ENCODE measurements at regions not wholly inside any gene's neighbourhood (a gene's known extent, or its start where the extent isn't known, plus 50 kb on each side); places are given as distances from the start of the nearest gene placed in this dataset.
"Not testable (repeated sequence)": the region's sequence is repeated elsewhere in the genome, so short reads cannot be mapped to it uniquely, and the experiment has no call there.

GRCh38 chr3:153423820-153424219 lies 261.8 kb downstream of the RAP2B start:
- H3K27me3 ChIP-seq (ENCODE audit: low read depth, low read length); H3K4me3 ChIP-seq (ENCODE audit: low read depth in 1 of 2, low read length in 2 of 2); H3K27ac ChIP-seq (ENCODE audit: low read length); H3K4me1 ChIP-seq (ENCODE audit: control insufficient read depth in 1 of 2, insufficient read depth in 2 of 2, low read length in 2 of 2); H3K36me3 ChIP-seq (ENCODE audit: control insufficient read depth in 1 of 2, insufficient read depth in 2 of 2, low read length in 2 of 2): not testable (repeated sequence)
- H3K9me3 ChIP-seq (ENCODE audit: control insufficient read depth in 1 of 2, low read length in 2 of 2): peaks cover 0 to 40% of the 10 kb centered on the region in 2 donors

- H3K27ac ChIP-seq (ENCODE audit: low read length): no peak overlapping the region
- no peak overlapping the region for H3K4me3 ChIP-seq (ENCODE audit: low read depth in 1 of 2, low read length in 2 of 2)
- H3K27me3 ChIP-seq (ENCODE audit: low read depth, low read length): no peaks in the 10 kb centered on the region
- H3K4me1 ChIP-seq (ENCODE audit: control insufficient read depth in 1 of 2, insufficient read depth in 2 of 2, low read length in 2 of 2): no peaks in the 10 kb centered on the region
- H3K9me3 ChIP-seq (ENCODE audit: control insufficient read depth in 1 of 2, low read length in 2 of 2): peaks cover 0 to 24% of the 10 kb centered on the region in 2 donors
- no peaks in the 10 kb centered on the region for H3K36me3 ChIP-seq (ENCODE audit: control insufficient read depth in 1 of 2, insufficient read depth in 2 of 2, low read length in 2 of 2)
These were observed 264.3 kb downstream of the RAP2B start for GRCh38 chr3:153426344-153426743.

DNA sequence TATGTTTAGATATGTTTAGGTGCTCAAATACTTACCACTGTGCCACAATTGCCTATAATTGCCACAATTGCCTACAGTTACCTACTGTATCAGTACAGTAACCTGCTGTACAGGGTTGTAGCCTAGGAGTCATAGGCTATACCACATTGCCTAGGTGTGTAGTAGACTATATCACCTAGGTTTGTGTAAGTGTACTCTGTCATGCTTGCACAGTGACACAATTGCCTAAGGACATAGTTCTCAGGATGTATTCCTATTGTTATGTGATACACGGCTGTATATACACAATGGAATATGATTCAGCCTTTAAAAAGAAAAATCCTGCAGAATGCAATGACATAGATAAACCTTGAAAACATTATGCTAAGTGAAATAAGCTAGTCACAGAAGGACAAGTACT lies 264.8 kb downstream of the RAP2B start:
- Histone ChIP-seq H3K36me3 (ENCODE audit: control insufficient read depth in 1 of 2, insufficient read depth in 2 of 2, low read length in 2 of 2) (no peaks in the 10 kb centered on the region), H3K4me1 (ENCODE audit: control insufficient read depth in 1 of 2, insufficient read depth in 2 of 2, low read length in 2 of 2) (no peaks in the 10 kb centered on the region), H3K27me3 (ENCODE audit: low read depth, low read length) (no peaks in the 10 kb centered on the region), H3K27ac (ENCODE audit: low read length) (no peak overlapping the region), H3K4me3 (ENCODE audit: low read depth in 1 of 2, low read length in 2 of 2) (no peak overlapping the region), H3K9me3 (ENCODE audit: control insufficient read depth in 1 of 2, low read length in 2 of 2) (peaks cover 0 to 21% of the 10 kb centered on the region in 2 donors)

DNA sequence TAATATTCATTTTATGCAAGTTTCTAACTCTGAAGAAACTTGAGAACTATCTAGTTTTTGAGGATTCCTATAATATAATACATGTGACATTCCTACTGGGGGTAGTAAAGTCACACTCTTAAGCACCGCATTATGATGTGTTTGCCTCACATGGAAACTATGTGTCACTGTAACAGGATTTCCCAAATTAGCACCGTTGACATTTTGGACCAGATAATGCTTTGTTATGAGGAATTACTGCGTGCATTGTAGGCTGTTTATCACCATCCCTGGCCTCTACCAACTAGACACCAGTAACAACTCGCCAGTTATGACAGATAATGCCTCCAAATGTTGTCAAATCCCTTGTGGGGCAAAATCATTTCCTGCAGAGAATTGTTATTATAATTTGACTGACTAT lies 267.8 kb downstream of the RAP2B start:
- Histone ChIP-seq H3K27ac (ENCODE audit: low read length) (no peak overlapping the region), H3K27me3 (ENCODE audit: low read depth, low read length) (no peaks in the 10 kb centered on the region), H3K9me3 (ENCODE audit: control insufficient read depth in 1 of 2, low read length in 2 of 2) (peaks cover 0 to 2% of the 10 kb centered on the region in 2 donors), H3K4me1 (ENCODE audit: control insufficient read depth in 1 of 2, insufficient read depth in 2 of 2, low read length in 2 of 2) (no peaks in the 10 kb centered on the region), H3K4me3 (ENCODE audit: low read depth in 1 of 2, low read length in 2 of 2) (no peak overlapping the region), H3K36me3 (ENCODE audit: control insufficient read depth in 1 of 2, insufficient read depth in 2 of 2, low read length in 2 of 2) (no peaks in the 10 kb centered on the region)

DNA sequence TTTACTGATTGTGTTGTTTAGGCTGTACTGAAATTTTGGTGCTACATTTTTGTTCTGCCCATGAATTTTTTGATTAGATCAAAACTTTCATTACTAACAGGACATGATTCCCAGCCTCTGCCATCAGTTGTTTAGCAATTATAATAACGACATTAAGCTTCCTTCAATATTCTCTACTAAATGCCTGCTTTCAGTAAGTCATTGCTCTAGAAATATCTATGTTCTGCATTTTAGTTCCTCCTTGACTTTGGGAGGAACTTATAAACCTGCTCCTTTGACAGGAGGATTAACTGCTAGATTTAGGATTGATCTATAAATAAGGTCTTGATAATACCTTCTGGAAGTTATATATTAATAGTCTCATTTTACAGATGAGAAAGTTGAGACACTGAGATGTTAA lies 269.1 kb downstream of the RAP2B start:
- Histone ChIP-seq H3K36me3 (ENCODE audit: control insufficient read depth in 1 of 2, insufficient read depth in 2 of 2, low read length in 2 of 2) (no peaks in the 10 kb centered on the region), H3K9me3 (ENCODE audit: control insufficient read depth in 1 of 2, low read length in 2 of 2) (peaks cover 0 to 2% of the 10 kb centered on the region in 2 donors), H3K4me3 (ENCODE audit: low read depth in 1 of 2, low read length in 2 of 2) (no peak overlapping the region), H3K27me3 (ENCODE audit: low read depth, low read length) (no peaks in the 10 kb centered on the region), H3K4me1 (ENCODE audit: control insufficient read depth in 1 of 2, insufficient read depth in 2 of 2, low read length in 2 of 2) (no peaks in the 10 kb centered on the region), H3K27ac (ENCODE audit: low read length) (no peak overlapping the region)

DNA sequence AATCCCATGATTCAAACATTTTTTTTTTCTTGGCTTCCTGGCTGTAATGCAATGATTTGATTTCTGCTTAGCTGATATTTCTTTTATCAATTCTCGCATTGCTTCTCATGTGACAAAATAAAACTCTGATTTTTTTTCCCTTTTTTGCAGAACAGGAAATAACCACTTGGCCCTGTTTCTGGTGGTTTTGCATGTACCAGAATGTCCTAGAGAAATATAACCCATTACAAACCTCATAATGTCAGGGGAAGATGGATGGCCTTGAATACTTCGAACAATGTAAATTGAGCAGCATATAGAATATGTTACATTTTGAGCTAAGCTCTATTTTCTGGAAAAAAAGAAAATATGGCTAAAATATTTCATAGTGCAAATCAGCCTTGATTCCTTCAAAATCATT lies 275.6 kb downstream of the RAP2B start:
- H3K9me3 ChIP-seq (ENCODE audit: control insufficient read depth in 1 of 2, low read length in 2 of 2): no peaks in the 10 kb centered on the region
- no peak overlapping the region for H3K4me3 ChIP-seq (ENCODE audit: low read depth in 1 of 2, low read length in 2 of 2)
- no peaks in the 10 kb centered on the region for H3K27me3 ChIP-seq (ENCODE audit: low read depth, low read length)
- H3K36me3 ChIP-seq (ENCODE audit: control insufficient read depth in 1 of 2, insufficient read depth in 2 of 2, low read length in 2 of 2): no peaks in the 10 kb centered on the region
- no peak overlapping the region for H3K27ac ChIP-seq (ENCODE audit: low read length)
- no peaks in the 10 kb centered on the region for H3K4me1 ChIP-seq (ENCODE audit: control insufficient read depth in 1 of 2, insufficient read depth in 2 of 2, low read length in 2 of 2)

DNA sequence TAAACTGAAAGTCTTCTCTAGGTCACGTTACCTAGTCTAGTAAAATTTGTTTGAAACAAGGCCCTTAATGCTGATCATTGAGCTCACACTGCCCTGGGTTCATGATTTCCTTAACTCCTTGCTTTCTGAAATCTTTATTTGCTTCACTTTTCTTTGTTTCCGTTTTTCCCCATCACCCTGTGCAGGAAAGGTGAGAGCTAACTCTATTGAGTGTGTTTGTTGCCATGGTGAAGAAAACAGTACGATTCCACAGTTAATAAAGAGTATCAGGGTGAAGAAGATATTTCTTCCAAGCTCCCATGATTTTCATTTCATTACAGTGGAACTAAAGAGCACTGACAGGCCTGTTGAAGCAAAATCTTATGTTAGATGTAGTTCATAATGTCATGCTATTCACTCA lies 276.2 kb downstream of the RAP2B start:
- H3K36me3 ChIP-seq (ENCODE audit: control insufficient read depth in 1 of 2, insufficient read depth in 2 of 2, low read length in 2 of 2): no peaks in the 10 kb centered on the region
- no peak overlapping the region for H3K27ac ChIP-seq (ENCODE audit: low read length)
- no peaks in the 10 kb centered on the region for H3K4me1 ChIP-seq (ENCODE audit: control insufficient read depth in 1 of 2, insufficient read depth in 2 of 2, low read length in 2 of 2)
- no peak overlapping the region for H3K4me3 ChIP-seq (ENCODE audit: low read depth in 1 of 2, low read length in 2 of 2)
- H3K27me3 ChIP-seq (ENCODE audit: low read depth, low read length): no peaks in the 10 kb centered on the region
- no peaks in the 10 kb centered on the region for H3K9me3 ChIP-seq (ENCODE audit: control insufficient read depth in 1 of 2, low read length in 2 of 2)

DNA sequence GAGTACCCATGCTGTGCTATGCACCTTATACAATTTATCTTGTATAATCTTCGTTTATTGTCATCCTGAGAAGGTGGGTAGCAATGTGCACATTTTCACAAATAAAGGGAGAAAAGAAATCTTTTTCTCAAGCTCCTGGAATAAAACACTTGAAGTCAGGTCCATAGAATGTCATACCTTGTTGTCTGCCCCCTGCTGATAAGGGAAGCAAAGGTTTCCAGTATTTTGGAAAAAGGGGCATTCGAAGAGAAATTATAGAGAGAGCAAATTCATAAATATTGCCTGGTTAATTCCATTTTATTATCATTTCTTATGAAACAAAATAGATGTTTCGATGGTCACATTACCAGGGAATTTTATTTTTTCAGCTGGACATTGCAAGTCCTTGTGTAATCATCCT lies 277.8 kb downstream of the RAP2B start:
- Histone ChIP-seq H3K27ac (ENCODE audit: low read length) (no peak overlapping the region), H3K4me3 (ENCODE audit: low read depth in 1 of 2, low read length in 2 of 2) (no peak overlapping the region), H3K9me3 (ENCODE audit: control insufficient read depth in 1 of 2, low read length in 2 of 2) (no peaks in the 10 kb centered on the region), H3K36me3 (ENCODE audit: control insufficient read depth in 1 of 2, insufficient read depth in 2 of 2, low read length in 2 of 2) (no peaks in the 10 kb centered on the region), H3K4me1 (ENCODE audit: control insufficient read depth in 1 of 2, insufficient read depth in 2 of 2, low read length in 2 of 2) (no peaks in the 10 kb centered on the region), H3K27me3 (ENCODE audit: low read depth, low read length) (no peaks in the 10 kb centered on the region)

- Histone ChIP-seq H3K36me3 (ENCODE audit: control insufficient read depth in 1 of 2, insufficient read depth in 2 of 2, low read length in 2 of 2) (no peaks in the 10 kb centered on the region), H3K27me3 (ENCODE audit: low read depth, low read length) (no peaks in the 10 kb centered on the region), H3K9me3 (ENCODE audit: control insufficient read depth in 1 of 2, low read length in 2 of 2) (no peaks in the 10 kb centered on the region), H3K4me3 (ENCODE audit: low read depth in 1 of 2, low read length in 2 of 2) (no peak overlapping the region), H3K27ac (ENCODE audit: low read length) (no peak overlapping the region), H3K4me1 (ENCODE audit: control insufficient read depth in 1 of 2, insufficient read depth in 2 of 2, low read length in 2 of 2) (no peaks in the 10 kb centered on the region)
These were observed 278.3 kb downstream of the RAP2B start for GRCh38 chr3:153440311-153440710.

- Histone ChIP-seq H3K4me1 (ENCODE audit: control insufficient read depth in 1 of 2, insufficient read depth in 2 of 2, low read length in 2 of 2) (no peaks in the 10 kb centered on the region), H3K36me3 (ENCODE audit: control insufficient read depth in 1 of 2, insufficient read depth in 2 of 2, low read length in 2 of 2) (no peaks in the 10 kb centered on the region), H3K27ac (ENCODE audit: low read length) (no peak overlapping the region)
These were observed 280.4 kb downstream of the RAP2B start for GRCh38 chr3:153442386-153442785.

GRCh38 chr3:153442799-153443487 lies 280.9 kb downstream of the RAP2B start:
- Histone ChIP-seq H3K27me3 (ENCODE audit: low read depth, low read length) (no peaks in the 10 kb centered on the region), H3K27ac (ENCODE audit: low read length) (no peak overlapping the region), H3K4me3 (ENCODE audit: low read depth in 1 of 2, low read length in 2 of 2) (no peak overlapping the region), H3K36me3 (ENCODE audit: control insufficient read depth in 1 of 2, insufficient read depth in 2 of 2, low read length in 2 of 2) (no peaks in the 10 kb centered on the region), H3K4me1 (ENCODE audit: control insufficient read depth in 1 of 2, insufficient read depth in 2 of 2, low read length in 2 of 2) (no peaks in the 10 kb centered on the region), H3K9me3 (ENCODE audit: control insufficient read depth in 1 of 2, low read length in 2 of 2) (no peaks in the 10 kb centered on the region)

More at GRCh38 chr3:153442386-153442785, 280.4 kb downstream of the RAP2B start:
- H3K9me3 ChIP-seq (ENCODE audit: control insufficient read depth in 1 of 2, low read length in 2 of 2): no peaks in the 10 kb centered on the region
- no peaks in the 10 kb centered on the region for H3K27me3 ChIP-seq (ENCODE audit: low read depth, low read length)
- no peak overlapping the region for H3K4me3 ChIP-seq (ENCODE audit: low read depth in 1 of 2, low read length in 2 of 2)

GRCh38 chr3:153443961-153444360 lies 281.9 kb downstream of the RAP2B start:
- Histone ChIP-seq H3K4me3 (ENCODE audit: low read depth in 1 of 2, low read length in 2 of 2) (no peak overlapping the region), H3K9me3 (ENCODE audit: control insufficient read depth in 1 of 2, low read length in 2 of 2) (no peaks in the 10 kb centered on the region), H3K27me3 (ENCODE audit: low read depth, low read length) (no peaks in the 10 kb centered on the region), H3K27ac (ENCODE audit: low read length) (no peak overlapping the region), H3K36me3 (ENCODE audit: control insufficient read depth in 1 of 2, insufficient read depth in 2 of 2, low read length in 2 of 2) (no peaks in the 10 kb centered on the region), H3K4me1 (ENCODE audit: control insufficient read depth in 1 of 2, insufficient read depth in 2 of 2, low read length in 2 of 2) (no peaks in the 10 kb centered on the region)

Measured in muscle layer of duodenum (tissue), 2 donors.